SK-N-SH (cell line): ENCODE measurements at regions not wholly inside any gene's neighbourhood (a gene's known extent, or its start where the extent isn't known, plus 50 kb on each side); places are given as distances from the start of the nearest gene placed in this dataset.

Experiments used
- CTCF ChIA-PET: fragments of 300-600, 350-600 bp; formaldehyde crosslinking; extraction: SDS; loops from one replicate; lab custom pipeline; 2021; lab: Yijun Ruan, JAX
- POLR2A ChIA-PET: fragments of 350-600 bp; sonication (Branson Sonifier 250); formaldehyde crosslinking; extraction: SDS; loops from one replicate; lab custom pipeline; 2020; ENCODE audit warnings: antibody characterized with exemption, inconsistent platforms; lab: Yijun Ruan, JAX
- DNase-seq: peaks from one replicate; pipeline ENCODE4 v3.0.0; 2012
- H2AFZ ChIP-seq: fragments of 200-600 bp; sonication (generic); 2 replicates; pipeline ENCODE4 v1.8.1; 2016; ENCODE audit warnings: antibody characterized with exemption, mild to moderate bottlenecking, low read depth
- H3F3A ChIP-seq: fragments of 200-600 bp; sonication (generic); replicated peaks from 2 replicates; pipeline ENCODE3; 2016; ENCODE audit warnings: antibody characterized with exemption, mild to moderate bottlenecking; ENCODE audit not compliant: insufficient read depth
- H3K27ac ChIP-seq, 2 experiments: fragments of 200-500 bp in 1 of 2; fragments of 200-600 bp in 1 of 2; sonication (Bioruptor generic) in 1 of 2; sonication (generic), shearing (Covaris generic) in 1 of 2; 2 replicates each; pipeline versions ENCODE4 v1.5.1 to v1.6.1; 2014 to 2016; ENCODE audit warnings: low read depth in 2 of 2, inconsistent platforms in 1 of 2, low read length in 1 of 2, mild to moderate bottlenecking in 1 of 2, mixed read lengths in 1 of 2
- H3K27me3 ChIP-seq: fragments of 200-600 bp; sonication (generic), shearing (Covaris generic); 2 replicates; pipeline ENCODE4 v1.6.1; 2016; ENCODE audit warnings: mixed run types; ENCODE audit not compliant: insufficient read depth
- H3K36me3 ChIP-seq, 2 experiments: fragments of 200-500 bp in 1 of 2; fragments of 200-600 bp in 1 of 2; sonication (Bioruptor generic) in 1 of 2; sonication (generic) in 1 of 2; replicated peaks in 1 of 2; 2 replicates each; pipeline versions ENCODE3 to v1.5.1; 2014 to 2016; ENCODE audit warnings: low read length in 1 of 2, mild to moderate bottlenecking in 1 of 2; ENCODE audit not compliant: insufficient read depth in 2 of 2, control insufficient read depth in 1 of 2
- H3K4me1 ChIP-seq, 2 experiments: fragments of 200-500 bp in 1 of 2; fragments of 200-600 bp in 1 of 2; sonication (Bioruptor generic) in 1 of 2; sonication (generic), shearing (Covaris generic) in 1 of 2; 2 replicates each; pipeline versions ENCODE4 v1.5.1 to v1.6.1; 2014 to 2016; ENCODE audit warnings: low read depth in 1 of 2, low read length in 1 of 2, mixed run types in 1 of 2; ENCODE audit not compliant: insufficient read depth in 2 of 2, control insufficient read depth in 1 of 2
- H3K4me2 ChIP-seq: fragments of 200-600 bp; sonication (generic), shearing (Covaris generic); 2 replicates; pipeline ENCODE4 v1.6.1; 2017; ENCODE audit warnings: mixed run types
- H3K4me3 ChIP-seq, 2 experiments: fragments of 200-500 bp in 1 of 2; fragments of 200-600 bp in 1 of 2; sonication (Bioruptor generic) in 1 of 2; sonication (generic), shearing (Covaris generic) in 1 of 2; 2 replicates each; pipeline versions ENCODE4 v1.5.1 to v1.8.1; 2014 to 2016; ENCODE audit warnings: low read depth in 2 of 2, inconsistent platforms in 1 of 2, low read length in 1 of 2, mild to moderate bottlenecking in 1 of 2, mixed read lengths in 1 of 2, moderate library complexity in 1 of 2
- H3K79me2 ChIP-seq: fragments of 200-600 bp; sonication (generic); 2 replicates; pipeline ENCODE4 v1.8.1; 2017; ENCODE audit warnings: mild to moderate bottlenecking; ENCODE audit not compliant: insufficient read depth
- H3K9ac ChIP-seq: fragments of 200-600 bp; sonication (generic); 2 replicates; pipeline ENCODE4 v1.6.1; 2017; ENCODE audit warnings: mixed run types
- H3K9me2 ChIP-seq: fragments of 200-600 bp; sonication (generic); 2 replicates; pipeline ENCODE4 v1.6.1; 2017; ENCODE audit warnings: mixed run types
- H3K9me3 ChIP-seq: fragments of 200-600 bp; sonication (generic); 2 replicates; pipeline ENCODE4 v1.6.1; 2017; ENCODE audit warnings: mixed run types, mild to moderate bottlenecking, moderate library complexity
- H4K20me1 ChIP-seq: fragments of 200-600 bp; sonication (generic); 2 replicates; pipeline ENCODE4 v1.6.1; 2017; ENCODE audit warnings: mild to moderate bottlenecking, mixed run types; ENCODE audit not compliant: insufficient read depth
- ELF1 ChIP-seq: IDR thresholded peaks from 2 replicates; pipeline ENCODE4 v1.4.0; 2012
- FOXM1 ChIP-seq: IDR thresholded peaks from 2 replicates; pipeline ENCODE4 v1.4.0; 2012; ENCODE audit warnings: low read depth, mild to moderate bottlenecking
- NRF1 ChIP-seq: IDR thresholded peaks from 2 replicates; pipeline ENCODE4 v1.6.1; 2012; ENCODE audit warnings: low read depth, mild to moderate bottlenecking, low read length
- RFX5 ChIP-seq: IDR thresholded peaks from 2 replicates; pipeline ENCODE4 v1.6.1; 2012; ENCODE audit warnings: mild to moderate bottlenecking, improper control_type of control experiment, low read length
- TEAD4 ChIP-seq: IDR thresholded peaks from 2 replicates; pipeline ENCODE4 v1.4.0; 2012; ENCODE audit warnings: mild to moderate bottlenecking, borderline replicate concordance; ENCODE audit not compliant: insufficient read depth
- WGBS: methylation state at CpG from one replicate; pipeline ENCODE4 v1.1.6; 2017; ENCODE audit warnings: low lambda C conversion rate; 5-methylcytosine and 5-hydroxymethylcytosine counted together
- TF ChIP-seq, protein P1 (sequence below): fragments of 150-350 bp; IDR thresholded peaks from 2 replicates; pipeline ENCODE4 v1.6.1; 2017; ENCODE audit warnings: antibody characterized with exemption, low read length, low read depth, borderline replicate concordance
- TF ChIP-seq, protein P2 (sequence below): IDR thresholded peaks from 2 replicates; pipeline ENCODE4 v1.4.0; 2012; ENCODE audit warnings: low read depth, borderline replicate concordance

DNA sequence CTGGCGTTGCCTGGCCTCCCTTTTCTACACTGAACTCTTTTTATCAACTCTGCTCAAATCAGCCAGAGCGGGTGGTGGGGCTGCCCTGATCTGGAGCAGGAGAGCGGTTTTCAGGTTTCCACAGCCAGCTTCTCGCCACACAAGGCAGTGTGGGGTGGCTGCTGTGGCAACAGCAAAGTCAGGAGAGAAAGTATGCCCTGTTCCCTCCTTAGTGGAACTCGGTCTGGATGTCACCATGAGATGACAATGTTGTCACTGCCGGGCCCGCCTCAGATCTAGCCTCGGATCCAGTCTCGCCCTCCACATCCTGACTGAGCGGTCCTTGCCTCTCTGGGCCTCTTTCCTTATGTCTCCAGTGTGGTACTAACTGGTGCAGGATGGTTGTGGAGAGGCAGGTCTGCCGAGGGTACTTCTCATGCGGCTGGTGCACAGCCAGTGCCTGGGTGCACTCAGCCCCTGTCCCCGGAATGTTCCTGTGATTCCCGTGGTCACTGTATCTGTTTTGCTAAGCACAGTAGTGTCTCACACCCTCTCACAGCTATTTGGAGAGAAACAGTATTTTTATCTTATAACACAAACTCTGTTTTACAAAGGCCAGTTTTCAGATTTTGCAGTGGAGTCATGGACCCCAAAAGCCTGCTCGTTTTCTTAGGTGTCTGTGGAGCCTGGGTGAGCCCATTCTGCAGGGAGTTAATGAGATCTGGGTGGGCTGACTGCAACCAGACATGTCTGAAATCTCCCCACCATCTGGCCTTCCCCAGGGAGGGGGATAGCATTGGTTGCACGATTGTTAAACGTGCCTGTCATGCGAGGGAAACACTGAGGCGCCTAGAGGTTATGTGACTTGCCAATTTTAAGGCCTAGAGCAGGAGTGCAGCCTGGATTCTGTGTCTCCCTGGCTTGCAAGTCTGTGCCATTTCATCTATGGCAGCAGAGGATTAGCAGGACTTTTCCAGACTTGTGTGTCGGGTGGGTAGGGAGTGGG lies 261.1 kb upstream of the AGAP1 start:
- POLR2A ChIA-PET: no interaction called here
- no peak overlapping the region for H2AFZ ChIP-seq
- 78% methylated on average over 20 of the region's 20 CpGs for WGBS
- no peak overlapping the region for H3K9ac ChIP-seq
- no peaks in the 10 kb centered on the region for H3K9me3 ChIP-seq
- no peak overlapping the region for H3K4me2 ChIP-seq
- peak; percentile 32 for DNase-seq
- no peaks in the 10 kb centered on the region for H3F3A ChIP-seq
- no peaks in the 10 kb centered on the region for H3K79me2 ChIP-seq
- no peak for TF ChIP-seq NRF1
- no peak for TF ChIP-seq RFX5
- TF ChIP-seq, protein P1, sequence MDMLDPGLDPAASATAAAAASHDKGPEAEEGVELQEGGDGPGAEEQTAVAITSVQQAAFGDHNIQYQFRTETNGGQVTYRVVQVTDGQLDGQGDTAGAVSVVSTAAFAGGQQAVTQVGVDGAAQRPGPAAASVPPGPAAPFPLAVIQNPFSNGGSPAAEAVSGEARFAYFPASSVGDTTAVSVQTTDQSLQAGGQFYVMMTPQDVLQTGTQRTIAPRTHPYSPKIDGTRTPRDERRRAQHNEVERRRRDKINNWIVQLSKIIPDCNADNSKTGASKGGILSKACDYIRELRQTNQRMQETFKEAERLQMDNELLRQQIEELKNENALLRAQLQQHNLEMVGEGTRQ: no peak
- no peak for TF ChIP-seq TEAD4
- TF ChIP-seq, protein P2, sequence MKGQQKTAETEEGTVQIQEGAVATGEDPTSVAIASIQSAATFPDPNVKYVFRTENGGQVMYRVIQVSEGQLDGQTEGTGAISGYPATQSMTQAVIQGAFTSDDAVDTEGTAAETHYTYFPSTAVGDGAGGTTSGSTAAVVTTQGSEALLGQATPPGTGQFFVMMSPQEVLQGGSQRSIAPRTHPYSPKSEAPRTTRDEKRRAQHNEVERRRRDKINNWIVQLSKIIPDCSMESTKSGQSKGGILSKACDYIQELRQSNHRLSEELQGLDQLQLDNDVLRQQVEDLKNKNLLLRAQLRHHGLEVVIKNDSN: no peak
- no peak for TF ChIP-seq FOXM1
- TF ChIP-seq, all 33 proteins: peak for 0
- CTCF ChIA-PET: interaction anchor here (0.8 kb wide), 1 partner anchor 191 kb away, joined by 3 read pairs; no protein-coding TSS in a partner anchor
- H4K20me1 ChIP-seq: no peaks in the 10 kb centered on the region
- no peaks in the 10 kb centered on the region for H3K9me2 ChIP-seq
- H3K4me1 ChIP-seq: peaks cover 0 to 35% of the 10 kb centered on the region in 2 experiments; a peak in 3 of 4 replicates
- no peak overlapping the region for H3K4me3 ChIP-seq
- H3K27me3 ChIP-seq: no peaks in the 10 kb centered on the region; the same call in 1 of the 2 replicates
- H3K27ac ChIP-seq: no peak overlapping the region; a peak in 1 of 4 replicates
- H3K36me3 ChIP-seq: no peaks in the 10 kb centered on the region

DNA sequence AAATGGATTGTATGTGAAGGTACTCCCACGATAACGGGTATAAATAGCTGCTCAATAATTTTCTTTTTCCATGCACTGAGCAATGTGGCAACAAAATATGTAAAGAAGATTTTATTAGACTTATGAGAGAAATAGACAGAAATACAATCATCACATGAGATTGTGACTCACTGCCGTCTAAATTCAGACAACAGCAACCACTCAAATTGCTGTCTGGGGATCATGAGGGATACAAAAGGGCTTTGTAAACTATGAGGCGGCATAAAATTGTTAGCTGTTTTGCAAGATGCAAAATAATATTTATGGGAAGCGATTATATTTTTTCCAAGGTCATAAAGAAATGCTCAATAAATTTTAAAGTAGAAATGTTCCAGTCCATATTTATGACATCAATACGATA lies 259.1 kb upstream of the AGAP1 start:
- no peaks in the 10 kb centered on the region for H3F3A ChIP-seq
- no peak overlapping the region for H3K27ac ChIP-seq
- DNase-seq: no peak
- H4K20me1 ChIP-seq: no peaks in the 10 kb centered on the region
- H3K27me3 ChIP-seq: no peaks in the 10 kb centered on the region; the same call in 1 of the 2 replicates
- POLR2A ChIA-PET: no interaction called here
- no peak overlapping the region for H3K4me2 ChIP-seq
- no peaks in the 10 kb centered on the region for H3K36me3 ChIP-seq
- H3K4me1 ChIP-seq: peaks cover 0 to 44% of the 10 kb centered on the region in 2 experiments; a peak in 3 of 4 replicates
- no peaks in the 10 kb centered on the region for H3K9me2 ChIP-seq
- WGBS: 65% methylated on average over 6 of the region's 6 CpGs
- no peak overlapping the region for H3K9ac ChIP-seq
- no peaks in the 10 kb centered on the region for H3K79me2 ChIP-seq
- TF ChIP-seq ELF1 (no peak), TEAD4 (no peak)
- no peaks in the 10 kb centered on the region for H3K9me3 ChIP-seq
- CTCF ChIA-PET: no interaction called here
- H2AFZ ChIP-seq: no peak overlapping the region
- no peak overlapping the region for H3K4me3 ChIP-seq
